ENCODE measurements at regions not wholly inside any gene's neighbourhood (a gene's known extent, or its start where the extent isn't known, plus 50 kb on each side); places are given as distances from the start of the nearest gene placed in this dataset.

DNA sequence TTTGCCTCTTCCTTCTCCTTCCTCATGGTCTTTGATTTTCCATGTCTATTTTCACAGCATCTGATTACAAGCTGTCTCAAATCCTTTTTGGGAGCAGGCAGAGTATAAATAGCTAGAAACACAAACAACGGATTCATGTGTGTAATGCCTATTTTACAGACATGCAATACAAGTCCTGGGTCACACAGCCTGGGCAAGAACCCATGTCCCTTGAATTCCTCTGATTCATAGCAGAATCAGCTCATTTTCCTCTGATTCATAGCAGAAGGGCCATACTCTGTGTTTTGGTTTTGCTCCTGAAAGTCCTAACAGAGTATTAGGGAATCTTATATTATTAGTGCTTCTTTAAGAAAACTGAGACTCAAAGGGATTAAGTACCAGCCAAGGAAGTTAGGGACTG is 71.3 kb downstream of the IRX5 start:
- Mint-ChIP-seq H3K9me3 (no peaks in the 10 kb centered on the region; the same call in 2 of the 3 replicates), H3K4me3 (no peak overlapping the region), H3K36me3 (ENCODE audit: low read depth) (no peaks in the 10 kb centered on the region), H3K4me1 (no peaks in the 10 kb centered on the region; the same call in 2 of the 3 replicates), H3K27ac (no peak overlapping the region), H3K27me3 (ENCODE audit: insufficient read depth, low read depth, poor library complexity) (no peaks in the 10 kb centered on the region)
- H3K36me3 ChIP-seq (ENCODE audit: insufficient read depth): no peaks in the 10 kb centered on the region
- H3F3A ChIP-seq (replicated peaks; ENCODE audit: low read depth): no peaks in the 10 kb centered on the region
- H3K27me3 ChIP-seq (ENCODE audit: insufficient read depth): no peaks in the 10 kb centered on the region
- H4K20me1 ChIP-seq (replicated peaks; ENCODE audit: insufficient read depth): no peaks in the 10 kb centered on the region
- ATAC-seq (no peak), DNase-seq (ENCODE audit: low spot score) (no peak)
- no peak overlapping the region for H3K4me3 ChIP-seq
- no peak overlapping the region for H2AFZ ChIP-seq
- H3K4me2 ChIP-seq: no peak overlapping the region
- no peaks in the 10 kb centered on the region for H3K9me2 ChIP-seq (ENCODE audit: insufficient read depth)
- H3K79me2 ChIP-seq (replicated peaks; ENCODE audit: insufficient read depth): no peaks in the 10 kb centered on the region
- no peaks in the 10 kb centered on the region for H3K4me1 ChIP-seq (ENCODE audit: insufficient read depth)
- no peak for TF ChIP-seq POLR2AphosphoS5 (IDR thresholded peaks at IDR 0.05; ENCODE audit: low read depth)
- no peak for TF ChIP-seq REST (IDR thresholded peaks at IDR 0.05; ENCODE audit: unreplicated experiment)
- TF ChIP-seq ZNF114 (CRISPR knock-in tag; IDR thresholded peaks at IDR 0.05): no peak
- TF ChIP-seq JUNB (IDR thresholded peaks at IDR 0.05; ENCODE audit: unreplicated experiment): no peak
- TF ChIP-seq ZNF462 (CRISPR knock-in tag; IDR thresholded peaks at IDR 0.05): no peak
- H3K27ac ChIP-seq (ENCODE audit: low read depth): no peak overlapping the region
